ENCODE measurements at regions not wholly inside any gene's neighbourhood (a gene's known extent, or its start where the extent isn't known, plus 50 kb on each side); places are given as distances from the start of the nearest gene placed in this dataset.

- H3K23me2 ChIP-seq (ENCODE audit: low read depth, low read length), result no peaks in the 10 kb centered on the region
- peak overlapping the region; percentile 57; the same call in 1 of the 2 replicates for H2BK20ac ChIP-seq (ENCODE audit: low read length)
- no peak overlapping the region for H3K27ac ChIP-seq (ENCODE audit: low read depth, low read length)
- H2AK5ac ChIP-seq (ENCODE audit: low read depth, low read length), result no peak overlapping the region; the same call in 1 of the 2 replicates
- no peak overlapping the region for H3K23ac ChIP-seq (ENCODE audit: insufficient read length)
- WGBS, 2 experiments (ENCODE audit: extremely low coverage in 1 of 2, insufficient coverage in 1 of 2, insufficient read length in 1 of 2, insufficient replicate concordance in 2 of 2, low coverage in 1 of 2, low lambda C conversion rate in 2 of 2, missing lambda C conversion rate in 1 of 2), result 67% methylated on average over 9 of the region's 9 CpGs; no CpG with 5 or more reads in 1 of the 2 experiments
- H4K5ac ChIP-seq (ENCODE audit: insufficient read length, low read depth, low read length), result no peak overlapping the region
- H2BK12ac ChIP-seq (ENCODE audit: low read depth, low read length), result peak overlapping the region; percentile 94
- H3K14ac ChIP-seq (ENCODE audit: insufficient read length), result no peak overlapping the region
- H2BK15ac ChIP-seq (ENCODE audit: low read length), result peak overlapping the region; percentile 50; the same call in 1 of the 2 replicates
- peaks cover 2 to 14% (median 6%) of the 10 kb centered on the region in 4 experiments for H3K4me1 ChIP-seq (replicated peaks in 1 of 4; ENCODE audit: control insufficient read depth in 3 of 4, insufficient read depth in 4 of 4, low read length in 3 of 4)
- peak overlapping the region in 1 of 2 experiments; percentile 28; a peak in 1 of 4 replicates for H3K4me2 ChIP-seq (ENCODE audit: insufficient read depth in 1 of 2, low read depth in 2 of 2, low read length in 2 of 2)
- no peak for DNase-seq (ENCODE audit: low read depth in 1 of 2, low spot score in 2 of 2)
- 0 out of 7 replicates have a peak, but pooled peaks cover 0 to 2% (median 0%) of the 10 kb centered on the region in 4 experiments for H3K27me3 ChIP-seq (replicated peaks in 1 of 4; ENCODE audit: control insufficient read depth in 3 of 4, extremely low read depth in 1 of 4, insufficient read depth in 3 of 4, low read length in 3 of 4)
- no peaks in the 10 kb centered on the region for H4K20me1 ChIP-seq (replicated peaks in 1 of 2; ENCODE audit: control insufficient read depth in 1 of 2, insufficient read depth in 2 of 2, low read length in 2 of 2)
- H3K79me1 ChIP-seq (ENCODE audit: low read depth, low read length), result no peaks in the 10 kb centered on the region
- peak overlapping the region; percentile 23 for H4K91ac ChIP-seq (replicated peaks; ENCODE audit: insufficient read length, low read length)
- H4K8ac ChIP-seq (ENCODE audit: extremely low read depth, insufficient read depth, low read length), result no peak overlapping the region
- no peaks in the 10 kb centered on the region for H3K79me2 ChIP-seq (ENCODE audit: control insufficient read depth in 1 of 2, insufficient read depth in 2 of 2, low read length in 2 of 2)
- no peak overlapping the region for H2BK120ac ChIP-seq (replicated peaks; ENCODE audit: low read depth, low read length)
- no peak overlapping the region for H3K4ac ChIP-seq (replicated peaks; ENCODE audit: insufficient read length, low read depth, low read length)
- H2BK5ac ChIP-seq (ENCODE audit: low read depth, low read length), result peak overlapping the region; percentile 38; the same call in 1 of the 2 replicates
- H3K18ac ChIP-seq (ENCODE audit: extremely low read depth, low read length), result peak overlapping the region; percentile 40
- no peak overlapping the region for H3K9ac ChIP-seq (replicated peaks in 1 of 4; ENCODE audit: extremely low read depth in 1 of 4, low read depth in 3 of 4, low read length in 3 of 4)
- no peak overlapping the region for H3K4me3 ChIP-seq (ENCODE audit: extremely low read depth in 1 of 4, insufficient read depth in 2 of 4, low read depth in 3 of 4, low read length in 4 of 4)
- H3K9me3 ChIP-seq (ENCODE audit: insufficient read depth in 2 of 2, low read depth in 1 of 2, low read length in 1 of 2), result no peaks in the 10 kb centered on the region
- ChIA-PET POLR2A (ENCODE audit: partially characterized antibody) (interaction anchor here (1.0 to 2.2 kb wide), 6 partner anchors 14 to 115 kb away, joined by 3 to 6 read pairs (median 4); no protein-coding TSS in a partner anchor), CTCF (ENCODE audit: partially characterized antibody) (interaction anchor here (0.9 to 8.9 kb wide), 6 partner anchors 8 to 76 kb away, joined by 3 to 75 read pairs (median 3); no protein-coding TSS in a partner anchor)
- H3K36me3 ChIP-seq (ENCODE audit: control insufficient read depth in 2 of 4, insufficient read depth in 4 of 4, low read length in 3 of 4), result no peaks in the 10 kb centered on the region
- H3K56ac ChIP-seq (replicated peaks; ENCODE audit: insufficient read length, low read depth, low read length), result no peak overlapping the region
- no peak overlapping the region for H2AFZ ChIP-seq (ENCODE audit: low read length)
- no peak for FAIRE-seq
- no peak for TF ChIP-seq SP1 (IDR thresholded peaks at IDR 0.05; ENCODE audit: low read depth, low read length)
- TF ChIP-seq HDAC6 (IDR thresholded peaks at IDR 0.05; ENCODE audit: low read depth, low read length), result no peak
- no peak for TF ChIP-seq CEBPB (IDR thresholded peaks at IDR 0.05; ENCODE audit: low read depth, low read length)
- TF ChIP-seq, protein P1, sequence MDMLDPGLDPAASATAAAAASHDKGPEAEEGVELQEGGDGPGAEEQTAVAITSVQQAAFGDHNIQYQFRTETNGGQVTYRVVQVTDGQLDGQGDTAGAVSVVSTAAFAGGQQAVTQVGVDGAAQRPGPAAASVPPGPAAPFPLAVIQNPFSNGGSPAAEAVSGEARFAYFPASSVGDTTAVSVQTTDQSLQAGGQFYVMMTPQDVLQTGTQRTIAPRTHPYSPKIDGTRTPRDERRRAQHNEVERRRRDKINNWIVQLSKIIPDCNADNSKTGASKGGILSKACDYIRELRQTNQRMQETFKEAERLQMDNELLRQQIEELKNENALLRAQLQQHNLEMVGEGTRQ (IDR thresholded peaks at IDR 0.05; ENCODE audit: low read length), result no peak
- TF ChIP-seq POLR2AphosphoS5 (IDR thresholded peaks at IDR 0.05; ENCODE audit: low read depth, low read length), result no peak
- no peak for TF ChIP-seq CBX8 (IDR thresholded peaks at IDR 0.05; ENCODE audit: borderline replicate concordance, low read depth, low read length)
- no peak for TF ChIP-seq CTBP2 (IDR thresholded peaks at IDR 0.05; ENCODE audit: borderline replicate concordance, insufficient read depth, insufficient read length, low read length)
- no peak for TF ChIP-seq KDM1A (IDR thresholded peaks at IDR 0.05; ENCODE audit: borderline replicate concordance, low read length)
- no peak for TF ChIP-seq MAFK (IDR thresholded peaks at IDR 0.05; ENCODE audit: low read depth, low read length)
- no peak for TF ChIP-seq SP4 (IDR thresholded peaks at IDR 0.05; ENCODE audit: low read length)
- no peak for TF ChIP-seq RNF2 (IDR thresholded peaks at IDR 0.05; ENCODE audit: borderline replicate concordance, low read depth, low read length, missing control alignments, poor library complexity, severe bottlenecking)
Measured at GRCh38 chr3:14290631-14291385, 111.6 kb upstream of the SLC6A6 start.

Data from H1 (cell line).